ENCODE measurements at regions not wholly inside any gene's neighbourhood (a gene's known extent, or its start where the extent isn't known, plus 50 kb on each side); places are given as distances from the start of the nearest gene placed in this dataset.

GRCh38 chr6:140641412-140641811 is 1267.0 kb upstream of the CITED2 start:
- H3K4me3 ChIP-seq (ENCODE audit: low read depth, low read length) = no peak overlapping the region
- no peak for DNase-seq (ENCODE audit: low read depth)
- TF ChIP-seq CTCF (IDR thresholded peaks at IDR 0.05; ENCODE audit: low read depth, low read length) (no peak), POLR2A (IDR thresholded peaks at IDR 0.05; ENCODE audit: extremely low read depth, insufficient read length) (no peak), MAX (IDR thresholded peaks at IDR 0.05; ENCODE audit: low read depth, low read length) (no peak), MYC (IDR thresholded peaks at IDR 0.05; ENCODE audit: low read depth, low read length) (no peak)

GRCh38 chr6:140636908-140637402 is 1262.5 kb upstream of the CITED2 start:
- DNase-seq (ENCODE audit: low read depth) = no peak
- no peak overlapping the region for H3K4me3 ChIP-seq (ENCODE audit: low read depth, low read length)
- TF ChIP-seq POLR2A (IDR thresholded peaks at IDR 0.05; ENCODE audit: extremely low read depth, insufficient read length) = no peak

DNA sequence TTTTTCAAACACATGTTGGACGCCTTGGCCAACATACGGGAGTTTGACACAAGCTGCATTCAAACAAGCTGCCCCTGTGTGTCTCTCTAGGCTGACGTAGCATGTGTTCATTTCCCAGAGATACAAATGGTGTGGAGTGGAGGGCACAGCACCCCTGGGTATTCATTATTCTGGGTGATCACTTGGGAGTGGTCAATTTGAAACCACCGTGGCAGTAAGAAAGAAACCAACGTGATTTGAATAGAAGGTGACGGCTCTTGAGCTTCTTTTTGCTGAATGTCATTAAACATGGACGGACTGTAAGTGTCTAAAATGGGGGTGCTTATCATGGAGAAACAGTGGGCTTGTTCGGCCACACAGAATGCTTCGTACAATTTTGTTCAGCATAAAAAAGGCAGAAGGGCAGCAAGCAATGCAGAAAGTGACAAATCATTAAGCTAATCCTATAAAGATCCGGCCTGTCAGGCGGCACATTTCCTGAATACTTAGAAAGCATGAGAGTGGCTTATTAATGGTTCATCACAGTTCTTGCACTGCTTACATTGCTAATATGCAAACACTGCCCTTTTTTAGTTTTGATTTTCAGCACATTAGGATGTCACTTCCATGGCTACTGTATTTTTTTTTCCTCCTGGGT is 1261.9 kb upstream of the CITED2 start:
- DNase-seq (ENCODE audit: low read depth) = no peak
- no peak overlapping the region for H3K4me3 ChIP-seq (ENCODE audit: low read depth, low read length)
- no peak for TF ChIP-seq POLR2A (IDR thresholded peaks at IDR 0.05; ENCODE audit: extremely low read depth, insufficient read length)
- no peak for TF ChIP-seq CTCF (IDR thresholded peaks at IDR 0.05; ENCODE audit: low read depth, low read length)
- TF ChIP-seq MYC (IDR thresholded peaks at IDR 0.05; ENCODE audit: low read depth, low read length) = no peak
- no peak for TF ChIP-seq MAX (IDR thresholded peaks at IDR 0.05; ENCODE audit: low read depth, low read length)

DNA sequence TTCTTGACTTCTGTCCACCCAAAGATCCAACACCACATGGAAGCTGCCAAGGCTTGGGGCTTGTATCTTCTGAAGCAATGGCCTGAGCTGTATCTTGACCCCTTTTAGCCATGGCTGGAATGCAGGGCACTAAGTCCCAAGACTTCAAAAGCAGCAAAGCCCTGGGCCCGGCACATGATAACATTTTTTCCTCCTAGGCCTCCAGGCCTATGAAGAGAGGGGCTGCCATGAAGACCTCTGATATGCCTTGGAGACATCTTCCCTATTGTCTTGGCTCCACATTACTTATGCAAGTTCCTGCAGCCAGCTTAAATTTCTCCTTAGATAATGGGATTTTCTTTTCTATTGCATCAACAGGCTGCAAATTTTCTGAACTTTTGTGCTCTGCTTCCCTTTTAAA is 1252.6 kb upstream of the CITED2 start:
- TF ChIP-seq POLR2A (IDR thresholded peaks at IDR 0.05; ENCODE audit: extremely low read depth, insufficient read length) = no peak

DNA sequence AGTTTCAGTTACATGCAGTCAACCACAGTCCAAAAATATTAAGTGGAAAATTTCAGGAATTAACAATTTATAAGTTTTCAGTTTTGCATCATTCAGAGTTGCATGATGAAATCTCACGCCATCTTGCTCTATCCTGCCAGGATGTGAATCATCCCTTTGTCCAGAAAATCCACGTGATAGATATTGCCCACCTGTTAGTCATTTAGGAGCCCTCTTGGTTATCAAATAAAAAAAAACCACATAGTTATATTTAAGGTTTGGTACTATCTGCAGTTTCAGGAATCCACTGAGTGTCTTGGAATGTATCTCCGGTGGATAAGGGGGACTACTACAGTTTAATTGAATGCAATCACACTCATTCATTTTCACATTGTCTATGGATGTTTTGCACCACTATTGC is 1249.0 kb upstream of the CITED2 start:
- DNase-seq (ENCODE audit: low read depth) = no peak
- H3K4me3 ChIP-seq (ENCODE audit: low read depth, low read length) = no peak overlapping the region
- TF ChIP-seq MAX (IDR thresholded peaks at IDR 0.05; ENCODE audit: low read depth, low read length) = no peak

More for the DNA sequence above, 1252.6 kb upstream of the CITED2 start:
- H3K4me3 ChIP-seq (ENCODE audit: low read depth, low read length) = no peak overlapping the region
- no peak for DNase-seq (ENCODE audit: low read depth)

- no peak for TF ChIP-seq MYC (IDR thresholded peaks at IDR 0.05; ENCODE audit: low read depth, low read length)
- TF ChIP-seq CTCF (IDR thresholded peaks at IDR 0.05; ENCODE audit: low read depth, low read length) = no peak
- TF ChIP-seq MAX (IDR thresholded peaks at IDR 0.05; ENCODE audit: low read depth, low read length) = no peak
- TF ChIP-seq POLR2A (IDR thresholded peaks at IDR 0.05; ENCODE audit: extremely low read depth, insufficient read length) = no peak
- no peak for DNase-seq (ENCODE audit: low read depth)
- no peak overlapping the region for H3K4me3 ChIP-seq (ENCODE audit: low read depth, low read length)
Measured at GRCh38 chr6:140620496-140620895, 1246.0 kb upstream of the CITED2 start.

DNA sequence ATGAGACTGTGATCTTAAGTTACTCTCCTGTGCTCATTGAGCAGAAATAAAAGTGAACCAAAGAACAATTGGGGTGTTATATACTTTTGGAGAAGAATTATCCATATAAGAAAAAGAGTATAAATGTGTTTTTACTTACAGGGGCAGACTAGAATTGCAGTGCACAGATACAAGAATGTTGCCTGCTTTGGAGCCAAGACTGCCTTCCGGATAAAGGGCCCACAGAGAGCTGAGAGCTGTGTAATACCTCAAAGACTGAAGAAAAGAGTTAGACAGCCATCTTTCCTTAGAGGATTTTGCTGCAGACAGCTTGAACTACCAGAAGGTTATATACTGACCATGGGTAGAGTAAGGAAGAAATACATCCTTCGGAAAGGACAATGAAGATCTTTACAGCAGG is 1235.5 kb upstream of the CITED2 start:
- no peak overlapping the region for H3K4me3 ChIP-seq (ENCODE audit: low read depth, low read length)
- DNase-seq (ENCODE audit: low read depth) = no peak
- TF ChIP-seq MYC (IDR thresholded peaks at IDR 0.05; ENCODE audit: low read depth, low read length) (no peak), POLR2A (IDR thresholded peaks at IDR 0.05; ENCODE audit: extremely low read depth, insufficient read length) (no peak), MAX (IDR thresholded peaks at IDR 0.05; ENCODE audit: low read depth, low read length) (no peak), CTCF (IDR thresholded peaks at IDR 0.05; ENCODE audit: low read depth, low read length) (no peak)
